NAMALWA (cell line): ENCODE measurements at regions not wholly inside any gene's neighbourhood (a gene's known extent, or its start where the extent isn't known, plus 50 kb on each side); places are given as distances from the start of the nearest gene placed in this dataset.

ENCODE experiments used
- DNase-seq: peaks from one replicate; pipeline ENCODE4 v3.0.0-alpha.2; 2015; ENCODE audit warnings: low spot score

- no peak for DNase-seq
Observed at GRCh38 chr11:128261011-128261421, 326.3 kb downstream of the ETS1 start.

GRCh38 chr11:128260398-128260797 lies 327.0 kb downstream of the ETS1 start:
- peak; percentile 11 for DNase-seq

GRCh38 chr11:128259816-128260215 lies 327.5 kb downstream of the ETS1 start:
- peak; percentile 43 for DNase-seq

- DNase-seq, result no peak
Observed at GRCh38 chr11:128254941-128255340, 332.4 kb downstream of the ETS1 start.

- DNase-seq, result no peak
Observed at GRCh38 chr11:128251140-128251539, 336.2 kb downstream of the ETS1 start.

- no peak for DNase-seq
Observed at GRCh38 chr11:128250482-128250881, 336.9 kb downstream of the ETS1 start.

- DNase-seq, result no peak
Observed at GRCh38 chr11:128246810-128247594, 340.4 kb downstream of the ETS1 start.

GRCh38 chr11:128246364-128246801 lies 341.0 kb downstream of the ETS1 start:
- DNase-seq, result no peak

- no peak for DNase-seq
Observed at GRCh38 chr11:128244871-128245270, 342.5 kb downstream of the ETS1 start.

GRCh38 chr11:128242451-128242850 lies 344.9 kb downstream of the ETS1 start:
- no peak for DNase-seq

- DNase-seq, result no peak
Observed at GRCh38 chr11:128240546-128240945, 346.8 kb downstream of the ETS1 start.

GRCh38 chr11:128239306-128239705 lies 348.1 kb downstream of the ETS1 start:
- no peak for DNase-seq

GRCh38 chr11:128238521-128239265 lies 348.7 kb downstream of the ETS1 start:
- no peak for DNase-seq

GRCh38 chr11:128236506-128237498 lies 350.6 kb downstream of the ETS1 start:
- DNase-seq, result no peak

GRCh38 chr11:128235958-128236357 lies 351.4 kb downstream of the ETS1 start:
- no peak for DNase-seq

- no peak for DNase-seq
Observed at GRCh38 chr11:128235426-128235825, 351.9 kb downstream of the ETS1 start.

- DNase-seq, result no peak
Observed at GRCh38 chr11:128234143-128234542, 353.2 kb downstream of the ETS1 start.

- DNase-seq, result no peak
Observed at GRCh38 chr11:128232588-128232987, 354.8 kb downstream of the ETS1 start.

- DNase-seq, result no peak
Observed at GRCh38 chr11:128231845-128232410, 355.4 kb downstream of the ETS1 start.

- no peak for DNase-seq
Observed at GRCh38 chr11:128227466-128227865, 359.9 kb downstream of the ETS1 start.

- DNase-seq, result no peak
Observed at GRCh38 chr11:128226106-128226716, 361.1 kb downstream of the ETS1 start.
